Mammary epithelial cell (primary cell): ENCODE measurements at regions not wholly inside any gene's neighbourhood (a gene's known extent, or its start where the extent isn't known, plus 50 kb on each side); places are given as distances from the start of the nearest gene placed in this dataset.

Source experiments
- CTCF ChIP-seq, 2 donors: IDR thresholded peaks in 1 of 2; conservative IDR thresholded peaks in 1 of 2; 2 replicates each; pipeline ENCODE4 v1.5.1; 2011 to 2012; ENCODE audit warnings: inconsistent platforms in 2 of 2, low read length in 2 of 2, mild to moderate bottlenecking in 2 of 2, control low read depth in 1 of 2, low read depth in 1 of 2; ENCODE audit not compliant: insufficient read depth in 1 of 2; ENCODE audit errors: extremely low read depth in 1 of 2
- EZH2 ChIP-seq: IDR thresholded peaks from 2 replicates; pipeline ENCODE4 v1.6.1; 2012; ENCODE audit warnings: low read length, inconsistent platforms, borderline replicate concordance

- TF ChIP-seq CTCF (conservative IDR thresholded peaks at IDR 0.05 in 1 of 2, IDR thresholded peaks at IDR 0.05 in 1 of 2; ENCODE audit: extremely low read depth in 1 of 2, insufficient read depth in 1 of 2, low read depth in 1 of 2, low read length in 2 of 2) (no peak), EZH2 (no peak)
These were observed 156.5 kb upstream of the FOXA2 start for GRCh38 chr20:22740829-22741228.
